ENCODE measurements at regions not wholly inside any gene's neighbourhood (a gene's known extent, or its start where the extent isn't known, plus 50 kb on each side); places are given as distances from the start of the nearest gene placed in this dataset.
"Not testable (repeated sequence)": the region's sequence is repeated elsewhere in the genome, so short reads cannot be mapped to it uniquely, and the experiment has no call there.

GRCh38 chr13:63460462-63461090 is 2044.9 kb upstream of the PCDH20 start:
- DNase-seq (ENCODE audit: low read depth, low spot score) = no peak
- in situ Hi-C loops (cut with HindIII; ENCODE audit: low pct_unique_long_range_greater_than_20kb, low sequenced_read_pairs) = no loop called here

DNA sequence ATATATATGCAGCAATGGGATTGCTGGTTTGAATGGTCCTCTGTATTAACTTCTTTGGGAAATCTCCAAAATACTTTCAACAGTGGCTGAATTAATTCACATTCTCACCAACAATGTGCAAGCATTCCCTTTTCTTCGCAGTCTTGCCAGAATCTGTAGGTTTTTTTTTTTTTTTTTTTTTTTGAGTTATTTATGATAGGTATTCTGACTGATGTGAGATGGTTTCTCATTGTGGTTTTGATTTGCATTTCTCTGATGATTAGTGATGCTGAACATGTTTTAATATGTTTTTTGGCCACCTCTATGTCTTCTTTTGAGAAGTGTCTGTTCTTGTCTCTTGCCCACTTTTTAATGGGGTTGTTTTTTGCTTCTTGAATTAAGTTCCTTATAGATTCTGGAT is 2041.5 kb upstream of the PCDH20 start:
- in situ Hi-C loops (cut with HindIII; ENCODE audit: low pct_unique_long_range_greater_than_20kb, low sequenced_read_pairs) = no loop called here
- DNase-seq (ENCODE audit: low read depth, low spot score) = no peak

- in situ Hi-C loops (cut with HindIII; ENCODE audit: low pct_unique_long_range_greater_than_20kb, low sequenced_read_pairs) = no loop called here
- DNase-seq (ENCODE audit: low read depth, low spot score) = peak; percentile 40
Measured at GRCh38 chr13:63455938-63456337, 2040.3 kb upstream of the PCDH20 start.

- DNase-seq (ENCODE audit: low read depth, low spot score) = no peak
- in situ Hi-C loops (cut with HindIII; ENCODE audit: low pct_unique_long_range_greater_than_20kb, low sequenced_read_pairs) = no loop called here
Measured at GRCh38 chr13:63449550-63449949, 2033.9 kb upstream of the PCDH20 start.

DNA sequence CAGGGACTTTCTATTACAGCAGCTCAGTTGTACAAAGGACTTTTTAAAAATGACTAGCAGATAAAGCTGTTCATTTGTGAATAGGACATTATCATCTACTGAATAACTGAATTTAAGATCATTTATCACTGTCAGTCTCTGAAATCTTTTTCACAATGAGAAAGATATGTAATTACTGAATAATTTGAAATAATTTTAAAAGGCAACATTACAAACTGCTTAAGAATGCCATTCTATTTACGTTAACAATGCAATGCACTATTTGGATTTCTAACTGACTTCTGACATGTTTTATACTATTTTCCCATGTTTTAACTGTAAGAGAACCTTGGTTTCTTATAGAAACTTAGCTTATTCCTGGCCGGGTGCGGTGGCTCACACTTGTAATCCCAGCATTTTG is 2033.0 kb upstream of the PCDH20 start:
- DNase-seq (ENCODE audit: low read depth, low spot score) = peak; percentile 60

DNA sequence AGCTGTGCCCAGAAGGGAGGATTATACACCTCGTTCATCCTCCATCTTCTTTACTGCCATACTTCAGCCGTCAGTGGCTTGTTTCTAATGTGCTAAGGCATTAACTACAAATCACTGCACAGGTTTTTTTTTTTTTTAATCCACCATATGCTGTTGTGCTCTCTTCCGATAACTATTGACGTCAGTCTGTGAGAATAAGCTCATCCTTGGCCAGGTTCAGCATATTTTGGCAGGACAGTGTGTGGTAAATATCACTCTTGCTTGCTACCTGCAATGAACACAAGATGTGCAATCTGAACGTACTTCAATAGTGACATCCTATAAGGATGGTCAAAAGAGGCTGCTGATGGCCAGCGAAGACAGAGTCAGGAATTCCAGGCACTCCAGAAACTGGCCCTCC is 2030.7 kb upstream of the PCDH20 start:
- no peak for DNase-seq (ENCODE audit: low read depth, low spot score)
- in situ Hi-C loops (cut with HindIII; ENCODE audit: low pct_unique_long_range_greater_than_20kb, low sequenced_read_pairs) = no loop called here

More for the DNA sequence above, 2033.0 kb upstream of the PCDH20 start:
- in situ Hi-C loops (cut with HindIII; ENCODE audit: low pct_unique_long_range_greater_than_20kb, low sequenced_read_pairs) = no loop called here

- in situ Hi-C loops (cut with HindIII; ENCODE audit: low pct_unique_long_range_greater_than_20kb, low sequenced_read_pairs); DNase-seq (ENCODE audit: low read depth, low spot score): not testable (repeated sequence)
Measured at GRCh38 chr13:63444225-63444624, 2028.6 kb upstream of the PCDH20 start.

DNA sequence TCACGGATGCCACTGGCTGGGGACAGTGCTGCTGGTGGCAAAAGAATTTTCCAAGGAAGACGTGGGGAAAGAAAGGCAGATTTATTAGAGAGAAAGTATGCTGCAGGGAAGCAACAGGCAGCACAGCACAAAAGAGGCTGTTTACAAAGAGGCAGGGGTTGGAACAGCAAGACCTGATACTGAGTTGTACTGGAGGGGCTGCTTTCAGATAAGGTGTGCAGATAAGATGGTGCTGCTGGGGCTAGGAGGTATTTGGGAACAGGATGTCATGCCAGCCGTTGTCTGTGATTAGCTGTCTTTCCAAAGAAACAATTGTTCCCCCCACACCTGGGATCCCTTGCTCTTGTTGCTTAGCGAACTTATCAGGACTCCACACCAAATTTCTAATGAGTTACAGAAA is 2023.3 kb upstream of the PCDH20 start:
- in situ Hi-C loops (cut with HindIII; ENCODE audit: low pct_unique_long_range_greater_than_20kb, low sequenced_read_pairs) = no loop called here
- DNase-seq (ENCODE audit: low read depth, low spot score) = no peak

DNA sequence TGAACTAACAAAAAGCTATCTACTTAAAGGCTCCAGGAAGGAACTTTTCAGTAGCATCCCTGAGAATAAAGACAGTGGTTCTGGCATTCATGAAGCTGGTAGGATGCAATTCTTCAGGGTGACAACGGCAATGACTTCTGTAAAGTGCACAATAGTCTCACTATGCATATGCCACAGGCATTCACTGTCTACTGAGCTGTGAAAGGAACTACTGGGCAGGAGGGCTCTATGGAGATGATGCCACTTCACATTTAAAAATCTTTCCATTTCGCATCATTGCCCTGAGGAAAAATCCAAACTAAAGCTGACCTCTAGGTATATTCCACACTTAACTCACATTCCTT is 2020.6 kb upstream of the PCDH20 start:
- in situ Hi-C loops (cut with HindIII; ENCODE audit: low pct_unique_long_range_greater_than_20kb, low sequenced_read_pairs) = no loop called here
- DNase-seq (ENCODE audit: low read depth, low spot score) = peak; percentile 66

GRCh38 chr13:63435667-63436324 is 2020.1 kb upstream of the PCDH20 start:
- peak; percentile 83 for DNase-seq (ENCODE audit: low read depth, low spot score)
- in situ Hi-C loops (cut with HindIII; ENCODE audit: low pct_unique_long_range_greater_than_20kb, low sequenced_read_pairs) = no loop called here

GRCh38 chr13:63433546-63434150 is 2018.0 kb upstream of the PCDH20 start:
- peak; percentile 58 for DNase-seq (ENCODE audit: low read depth, low spot score)
- in situ Hi-C loops (cut with HindIII; ENCODE audit: low pct_unique_long_range_greater_than_20kb, low sequenced_read_pairs) = no loop called here

- DNase-seq (ENCODE audit: low read depth, low spot score) = no peak
- in situ Hi-C loops (cut with HindIII; ENCODE audit: low pct_unique_long_range_greater_than_20kb, low sequenced_read_pairs) = no loop called here
Measured at GRCh38 chr13:63427170-63427569, 2011.5 kb upstream of the PCDH20 start.

DNA sequence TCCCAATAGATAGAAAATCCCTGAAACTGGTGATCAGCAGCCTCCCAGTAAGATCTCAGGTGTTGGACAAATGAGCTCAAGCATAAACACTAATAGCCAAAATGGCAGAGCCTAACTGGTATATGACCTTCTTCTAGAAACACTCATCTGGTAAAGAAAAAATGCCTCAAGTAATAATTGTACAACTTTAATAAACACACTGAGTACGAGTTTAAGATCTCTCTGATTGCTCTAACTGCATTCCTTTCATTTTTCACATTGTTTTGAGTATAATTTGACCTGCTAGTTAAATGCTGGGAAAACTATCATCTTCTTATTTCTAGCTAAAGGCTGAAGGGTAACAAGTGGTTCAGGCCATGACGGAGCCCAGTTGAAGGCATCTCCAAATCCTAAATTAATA is 2009.5 kb upstream of the PCDH20 start:
- DNase-seq (ENCODE audit: low read depth, low spot score) = no peak
- in situ Hi-C loops (cut with HindIII; ENCODE audit: low pct_unique_long_range_greater_than_20kb, low sequenced_read_pairs) = no loop called here

GRCh38 chr13:63421123-63421522 is 2005.5 kb upstream of the PCDH20 start:
- in situ Hi-C loops (cut with HindIII; ENCODE audit: low pct_unique_long_range_greater_than_20kb, low sequenced_read_pairs) = no loop called here
- DNase-seq (ENCODE audit: low read depth, low spot score) = no peak

GRCh38 chr13:63420685-63421084 is 2005.0 kb upstream of the PCDH20 start:
- no peak for DNase-seq (ENCODE audit: low read depth, low spot score)

DNA sequence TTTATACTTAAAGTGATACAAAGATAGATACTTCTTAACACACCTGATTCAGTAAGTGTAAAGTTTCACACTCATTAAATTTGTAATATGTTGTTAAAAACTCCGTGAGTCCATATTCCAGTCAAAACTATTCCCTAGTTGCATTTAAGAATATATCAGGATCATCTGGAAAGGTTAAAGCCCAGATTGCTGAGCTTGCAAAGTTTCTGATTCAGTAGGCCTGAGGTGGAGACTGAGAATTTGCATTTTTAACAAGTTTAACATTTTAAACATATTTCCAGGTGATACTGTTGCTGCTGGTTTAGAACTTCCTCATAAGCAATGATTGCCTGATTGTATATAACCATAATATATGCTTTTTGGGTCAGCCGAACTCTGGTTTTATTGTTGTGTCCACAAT is 1998.6 kb upstream of the PCDH20 start:
- DNase-seq (ENCODE audit: low read depth, low spot score) = no peak
- in situ Hi-C loops (cut with HindIII; ENCODE audit: low pct_unique_long_range_greater_than_20kb, low sequenced_read_pairs) = no loop called here

More at GRCh38 chr13:63420685-63421084, 2005.0 kb upstream of the PCDH20 start:
- in situ Hi-C loops (cut with HindIII; ENCODE audit: low pct_unique_long_range_greater_than_20kb, low sequenced_read_pairs) = no loop called here

GRCh38 chr13:63409791-63410351 is 1994.2 kb upstream of the PCDH20 start:
- in situ Hi-C loops (cut with HindIII; ENCODE audit: low pct_unique_long_range_greater_than_20kb, low sequenced_read_pairs) = no loop called here
- DNase-seq (ENCODE audit: low read depth, low spot score) = no peak

DNA sequence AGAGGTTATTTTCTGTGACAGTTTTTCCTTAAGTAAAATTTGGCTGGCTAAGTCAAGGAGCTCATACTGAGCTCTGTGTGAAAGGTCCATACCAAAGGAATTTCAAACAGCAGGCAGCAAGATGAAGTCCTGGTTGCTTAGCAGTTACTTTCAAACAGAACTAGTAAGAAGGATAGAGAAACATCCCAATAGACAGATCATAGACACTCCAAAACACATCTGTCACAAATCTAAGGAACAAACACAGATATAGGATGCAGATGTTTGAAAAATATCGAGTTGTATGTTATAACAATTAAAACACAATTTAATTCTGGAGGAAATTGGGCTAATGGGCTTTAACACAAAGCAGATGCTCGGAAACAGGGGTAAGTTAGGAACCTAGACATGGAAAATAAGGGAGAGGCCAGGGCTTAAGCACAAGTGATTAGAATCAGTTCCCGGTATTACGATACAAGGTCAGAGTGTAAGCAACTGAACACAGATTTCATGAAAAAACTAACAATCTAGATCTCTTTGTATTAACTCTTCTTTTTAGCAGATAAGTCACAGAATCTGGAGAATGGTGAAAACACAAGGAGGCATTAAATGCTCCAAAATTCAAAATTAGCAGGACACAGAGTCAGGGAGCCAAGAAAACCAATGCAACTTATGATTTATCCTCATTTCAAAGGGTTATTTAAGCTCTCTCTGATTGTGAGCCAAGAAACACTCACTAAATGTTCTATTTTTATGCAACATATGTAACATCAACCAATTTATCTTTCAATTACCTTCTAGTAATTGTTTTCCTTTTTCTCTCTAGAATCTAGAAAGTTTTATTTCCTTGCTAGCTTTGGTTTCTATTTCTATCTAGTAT is 1992.9 kb upstream of the PCDH20 start:
- in situ Hi-C loops (cut with HindIII; ENCODE audit: low pct_unique_long_range_greater_than_20kb, low sequenced_read_pairs) = no loop called here
- no peak for DNase-seq (ENCODE audit: low read depth, low spot score)

Measured in SK-MEL-5 (cell line).